HFFc6 (cell line): ENCODE measurements at regions not wholly inside any gene's neighbourhood (a gene's known extent, or its start where the extent isn't known, plus 50 kb on each side); places are given as distances from the start of the nearest gene placed in this dataset.
"Not testable (repeated sequence)": the region's sequence is repeated elsewhere in the genome, so short reads cannot be mapped to it uniquely, and the experiment has no call there.

ENCODE experiments used
- DNase-seq: peaks from one replicate; pipeline ENCODE4 v3.0.0-alpha.2; 2018
- H3K27ac Mint-ChIP-seq: 2 replicates; pipeline ENCODE4 v1.8.0; 2020; ENCODE audit warnings: mild to moderate bottlenecking, mixed read lengths
- H3K27me3 Mint-ChIP-seq: 2 replicates; pipeline ENCODE4 v1.8.0; 2021; ENCODE audit warnings: mild to moderate bottlenecking, moderate library complexity, mixed read lengths; ENCODE audit not compliant: insufficient read depth
- H3K36me3 Mint-ChIP-seq: 2 replicates; pipeline ENCODE4 v1.8.0; 2021; ENCODE audit warnings: low read depth, mixed read lengths
- H3K4me1 Mint-ChIP-seq: 2 replicates; pipeline ENCODE4 v1.8.0; 2020; ENCODE audit warnings: low read depth, mixed read lengths
- H3K4me3 Mint-ChIP-seq: 2 replicates; pipeline ENCODE4 v1.8.0; 2020; ENCODE audit warnings: mild to moderate bottlenecking, moderate library complexity, mixed read lengths
- H3K9me3 Mint-ChIP-seq: 2 replicates; pipeline ENCODE4 v1.8.0; 2020; ENCODE audit warnings: mild to moderate bottlenecking, mixed read lengths
- TF ChIP-seq, protein P1 (sequence below): fragments of 200-600 bp; sonication (generic); IDR thresholded peaks from 2 replicates; pipeline ENCODE4 v1.5.0; 2021; ENCODE audit warnings: antibody characterized with exemption, mild to moderate bottlenecking

- Mint-ChIP-seq H3K4me1 (peaks cover 10% of the 10 kb centered on the region), H3K36me3 (no peaks in the 10 kb centered on the region), H3K4me3 (no peak overlapping the region), H3K27ac (no peak overlapping the region), H3K27me3 (no peaks in the 10 kb centered on the region; the same call in 1 of the 2 replicates), H3K9me3 (no peaks in the 10 kb centered on the region)
- TF ChIP-seq, protein P1, sequence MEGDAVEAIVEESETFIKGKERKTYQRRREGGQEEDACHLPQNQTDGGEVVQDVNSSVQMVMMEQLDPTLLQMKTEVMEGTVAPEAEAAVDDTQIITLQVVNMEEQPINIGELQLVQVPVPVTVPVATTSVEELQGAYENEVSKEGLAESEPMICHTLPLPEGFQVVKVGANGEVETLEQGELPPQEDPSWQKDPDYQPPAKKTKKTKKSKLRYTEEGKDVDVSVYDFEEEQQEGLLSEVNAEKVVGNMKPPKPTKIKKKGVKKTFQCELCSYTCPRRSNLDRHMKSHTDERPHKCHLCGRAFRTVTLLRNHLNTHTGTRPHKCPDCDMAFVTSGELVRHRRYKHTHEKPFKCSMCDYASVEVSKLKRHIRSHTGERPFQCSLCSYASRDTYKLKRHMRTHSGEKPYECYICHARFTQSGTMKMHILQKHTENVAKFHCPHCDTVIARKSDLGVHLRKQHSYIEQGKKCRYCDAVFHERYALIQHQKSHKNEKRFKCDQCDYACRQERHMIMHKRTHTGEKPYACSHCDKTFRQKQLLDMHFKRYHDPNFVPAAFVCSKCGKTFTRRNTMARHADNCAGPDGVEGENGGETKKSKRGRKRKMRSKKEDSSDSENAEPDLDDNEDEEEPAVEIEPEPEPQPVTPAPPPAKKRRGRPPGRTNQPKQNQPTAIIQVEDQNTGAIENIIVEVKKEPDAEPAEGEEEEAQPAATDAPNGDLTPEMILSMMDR = no peak
- DNase-seq = no peak
These were observed 316.4 kb upstream of the RND3 start for GRCh38 chr2:150803689-150804398.

DNA sequence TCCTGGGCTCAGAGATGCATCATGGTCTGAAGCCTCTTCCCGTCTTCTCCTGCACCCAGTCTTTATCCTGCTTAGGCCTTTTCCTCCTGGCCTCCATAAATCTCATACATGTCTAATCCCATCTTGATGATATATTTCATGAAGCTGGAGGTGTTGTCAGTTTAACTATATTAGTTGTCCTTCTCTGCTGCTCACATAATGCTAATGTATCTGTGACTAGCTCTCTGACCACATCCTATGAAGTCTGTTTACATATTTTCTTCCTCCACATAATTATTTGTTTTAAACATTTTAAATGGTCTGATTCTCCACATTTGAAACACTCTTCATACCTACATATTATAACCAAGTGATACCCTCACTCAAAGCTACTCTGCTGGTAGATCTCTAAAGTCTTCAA, 315.2 kb upstream of the RND3 start:
- no peak overlapping the region for H3K4me3 Mint-ChIP-seq
- H3K27ac Mint-ChIP-seq = no peak overlapping the region
- no peaks in the 10 kb centered on the region; the same call in 1 of the 2 replicates for H3K27me3 Mint-ChIP-seq
- no peaks in the 10 kb centered on the region for H3K9me3 Mint-ChIP-seq
- peaks cover 10% of the 10 kb centered on the region for H3K4me1 Mint-ChIP-seq
- TF ChIP-seq, protein P1 = no peak
- DNase-seq = no peak
- no peaks in the 10 kb centered on the region for H3K36me3 Mint-ChIP-seq

- not testable (repeated sequence) for H3K4me3 Mint-ChIP-seq, DNase-seq, H3K27ac Mint-ChIP-seq, H3K4me1 Mint-ChIP-seq, H3K27me3 Mint-ChIP-seq
- Mint-ChIP-seq H3K9me3 (peaks cover 12% of the 10 kb centered on the region), H3K36me3 (peaks cover 17% of the 10 kb centered on the region)
These were observed 308.8 kb upstream of the RND3 start for GRCh38 chr2:150796236-150796635.

DNA sequence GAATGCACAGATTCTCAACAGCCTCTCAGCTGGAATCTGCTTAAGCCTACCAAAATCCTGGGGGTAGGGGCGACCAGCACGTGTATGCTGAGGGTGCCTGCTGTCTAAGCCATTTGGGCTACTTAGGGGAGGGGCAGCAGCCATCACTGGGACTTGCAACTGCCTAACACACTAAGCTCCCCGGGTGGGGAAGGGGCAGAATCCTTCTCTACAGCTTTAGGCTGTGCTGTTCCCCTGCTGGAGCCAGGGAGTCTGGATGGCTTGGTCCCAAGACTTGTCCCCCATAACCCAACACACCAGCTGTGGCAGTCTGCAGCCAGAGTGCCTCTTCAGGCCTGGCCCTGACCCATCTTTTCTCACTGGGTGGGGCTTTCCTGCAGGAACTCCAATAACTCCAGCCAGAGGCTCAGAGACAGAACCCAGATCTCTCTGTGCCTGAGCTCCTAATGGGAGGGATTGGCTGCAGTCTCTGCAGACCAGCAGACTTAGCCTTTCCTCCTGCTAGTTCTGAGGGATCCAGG, 305.4 kb upstream of the RND3 start:
- Mint-ChIP-seq H3K27ac (no peak overlapping the region), H3K27me3 (no peaks in the 10 kb centered on the region; the same call in 1 of the 2 replicates), H3K9me3 (peaks cover 12% of the 10 kb centered on the region), H3K36me3 (peaks cover 17% of the 10 kb centered on the region), H3K4me1 (peaks cover 19% of the 10 kb centered on the region), H3K4me3 (no peak overlapping the region)
- DNase-seq = no peak
- TF ChIP-seq, protein P1 = no peak

GRCh38 chr2:150791567-150791966, 304.1 kb upstream of the RND3 start:
- no peak for DNase-seq
- TF ChIP-seq, protein P1 = no peak
- Mint-ChIP-seq H3K4me3 (no peak overlapping the region), H3K36me3 (peaks cover 17% of the 10 kb centered on the region), H3K27ac (no peak overlapping the region), H3K27me3 (no peaks in the 10 kb centered on the region; the same call in 1 of the 2 replicates), H3K4me1 (peaks cover 20% of the 10 kb centered on the region), H3K9me3 (peaks cover 12% of the 10 kb centered on the region)

- H3K27me3 Mint-ChIP-seq = no peaks in the 10 kb centered on the region; the same call in 1 of the 2 replicates
- peaks cover 12% of the 10 kb centered on the region for H3K36me3 Mint-ChIP-seq
- peaks cover 20% of the 10 kb centered on the region for H3K4me1 Mint-ChIP-seq
- H3K9me3 Mint-ChIP-seq = peaks cover 12% of the 10 kb centered on the region
- no peak for DNase-seq
- TF ChIP-seq, protein P1 = no peak
- no peak overlapping the region for H3K4me3 Mint-ChIP-seq
- no peak overlapping the region for H3K27ac Mint-ChIP-seq
These were observed 302.0 kb upstream of the RND3 start for GRCh38 chr2:150789376-150789905.
